Transverse colon (tissue), 4 donors: ENCODE measurements at regions not wholly inside any gene's neighbourhood (a gene's known extent, or its start where the extent isn't known, plus 50 kb on each side); places are given as distances from the start of the nearest gene placed in this dataset.

Experiments used
- DNase-seq: peaks from one replicate; pipeline ENCODE4 v3.0.0-alpha.2; 2019
- H3K27ac ChIP-seq, 4 donors: fragments of 200-600 bp; sonication (generic); 2 replicates each; pipeline ENCODE4 v1.5.1; 2016 to 2018; ENCODE audit warnings: inconsistent platforms in 4 of 4
- H3K27me3 ChIP-seq: fragments of 200-600 bp; sonication (generic); 2 replicates; pipeline ENCODE4 v1.5.1; 2017; ENCODE audit warnings: inconsistent platforms
- H3K36me3 ChIP-seq, 4 donors: fragments of 200-600 bp; sonication (generic); 2 replicates each; pipeline ENCODE4 v1.5.1; 2017 to 2019; ENCODE audit warnings: inconsistent platforms in 4 of 4
- H3K4me1 ChIP-seq, 4 donors: fragments of 200-600 bp; sonication (generic); 2 replicates each; pipeline ENCODE4 v1.5.1; 2017 to 2020; ENCODE audit warnings: inconsistent platforms in 4 of 4
- H3K4me3 ChIP-seq, 4 donors: fragments of 200-600 bp; sonication (generic); 1 replicate in 1 of 4; 2 replicates in 3 of 4; pipeline versions ENCODE4 v1.5.1 to v1.6.1; 2017 to 2019; ENCODE audit warnings: inconsistent platforms in 4 of 4
- H3K9me3 ChIP-seq, 2 donors: fragments of 200-600 bp; sonication (generic); 2 replicates each; pipeline ENCODE4 v1.5.1; 2017 to 2019; ENCODE audit warnings: inconsistent platforms in 2 of 2
- CTCF ChIP-seq, 5 experiments: fragments of 200-600 bp in 3 of 5; fragments of 450-650 bp in 2 of 5; sonication (generic) in 3 of 5; IDR thresholded peaks; 1 replicate in 2 of 5; 2 replicates in 3 of 5; pipeline ENCODE4 v1.5.1; 2016 to 2017; ENCODE audit warnings: antibody characterized with exemption in 5 of 5, inconsistent platforms in 3 of 5, mild to moderate bottlenecking in 2 of 5, moderate library complexity in 1 of 5
- EP300 ChIP-seq: sonication (generic); formaldehyde crosslinking; IDR thresholded peaks from one replicate; pipeline ENCODE4 v1.6.1; 2017; ENCODE audit warnings: antibody characterized with exemption, low read depth
- POLR2A ChIP-seq: fragments of 450-650 bp; IDR thresholded peaks from one replicate; pipeline ENCODE4 v1.6.1; 2016; ENCODE audit warnings: antibody characterized with exemption, mild to moderate bottlenecking, moderate library complexity
- POLR2AphosphoS5 ChIP-seq, 3 donors: sonication (generic); formaldehyde crosslinking; IDR thresholded peaks; one replicate each; pipeline ENCODE4 v1.6.1; 2016; ENCODE audit warnings: antibody characterized with exemption in 3 of 3
- WGBS, 2 donors: methylation state at CpG; one replicate each; pipeline ENCODE4 v1.1.5; 2018; ENCODE audit warnings: low coverage in 1 of 2; 5-methylcytosine and 5-hydroxymethylcytosine counted together
- in situ Hi-C, 4 donors: fragments of 200-750 bp; cut with MboI; loops; one replicate each; pipeline versions ENCODE4 v1.15.0 to v1.15.1; 2017; ENCODE audit warnings: low sequenced_read_pairs in 3 of 4, low pct_ligation_motif_present in 1 of 4, low pct_unique_long_range_greater_than_20kb in 1 of 4
- intact Hi-C: fragments of 100-400 bp; cut with DNase I; formaldehyde crosslinking; loops from one replicate; pipeline ENCODE4 v1.15.1; 2023; ENCODE audit warnings: low total_unique reads

GRCh38 chr10:36042135-36042534 lies 400.0 kb upstream of the FZD8 start:
- TF ChIP-seq CTCF (IDR thresholded peaks at IDR 0.05) (no peak), POLR2AphosphoS5 (IDR thresholded peaks at IDR 0.05) (no peak), POLR2A (no peak)
- intact Hi-C loops: no loop called here
- DNase-seq: no peak
- Histone ChIP-seq H3K36me3 (no peaks in the 10 kb centered on the region), H3K4me3 (no peak overlapping the region), H3K9me3 (no peaks in the 10 kb centered on the region), H3K27ac (no peak overlapping the region), H3K27me3 (no peaks in the 10 kb centered on the region), H3K4me1 (no peaks in the 10 kb centered on the region)
- WGBS, 2 donors: 63% methylated on average over 2 of the region's 2 CpGs; no CpG with 5 or more reads in 1 of the 2 donors
- in situ Hi-C loops: no loop called here

- WGBS, 2 donors: 40 to 74% methylated on average over 1 to 3 of the region's 3 CpGs
These were observed 396.3 kb upstream of the FZD8 start for GRCh38 chr10:36038316-36038955.

GRCh38 chr10:36036137-36036536 lies 394.0 kb upstream of the FZD8 start:
- 79 to 93% methylated on average over 4 to 5 of the region's 5 CpGs for WGBS, 2 donors

More at GRCh38 chr10:36038316-36038955, 396.3 kb upstream of the FZD8 start:
- in situ Hi-C loops (no loop called here), intact Hi-C loops (no loop called here)
- no peak overlapping the region for H3K4me3 ChIP-seq
- H3K27me3 ChIP-seq: no peaks in the 10 kb centered on the region
- no peaks in the 10 kb centered on the region for H3K36me3 ChIP-seq
- H3K4me1 ChIP-seq: no peaks in the 10 kb centered on the region
- DNase-seq: no peak
- no peak overlapping the region for H3K27ac ChIP-seq
- no peaks in the 10 kb centered on the region for H3K9me3 ChIP-seq
- TF ChIP-seq POLR2A (no peak), CTCF (IDR thresholded peaks at IDR 0.05) (no peak), EP300 (no peak), POLR2AphosphoS5 (IDR thresholded peaks at IDR 0.05) (no peak)

GRCh38 chr10:36033808-36034207 lies 391.7 kb upstream of the FZD8 start:
- H3K9me3 ChIP-seq: no peaks in the 10 kb centered on the region
- H3K4me1 ChIP-seq: no peaks in the 10 kb centered on the region
- no peak for TF ChIP-seq POLR2AphosphoS5 (IDR thresholded peaks at IDR 0.05)
- TF ChIP-seq CTCF (IDR thresholded peaks at IDR 0.05): no peak
- no peak for TF ChIP-seq POLR2A
- no peak for TF ChIP-seq EP300
- no peak overlapping the region for H3K4me3 ChIP-seq
- intact Hi-C loops (no loop called here), in situ Hi-C loops (no loop called here)
- H3K27ac ChIP-seq: no peak overlapping the region
- no peaks in the 10 kb centered on the region for H3K27me3 ChIP-seq
- H3K36me3 ChIP-seq: no peaks in the 10 kb centered on the region
- no peak for DNase-seq

More at GRCh38 chr10:36036137-36036536, 394.0 kb upstream of the FZD8 start:
- Histone ChIP-seq H3K27ac (no peak overlapping the region), H3K4me1 (no peaks in the 10 kb centered on the region), H3K27me3 (no peaks in the 10 kb centered on the region), H3K36me3 (no peaks in the 10 kb centered on the region), H3K4me3 (no peak overlapping the region), H3K9me3 (no peaks in the 10 kb centered on the region)
- TF ChIP-seq EP300: no peak
- TF ChIP-seq CTCF (IDR thresholded peaks at IDR 0.05): no peak
- TF ChIP-seq POLR2A: no peak
- no peak for TF ChIP-seq POLR2AphosphoS5 (IDR thresholded peaks at IDR 0.05)
- intact Hi-C loops (no loop called here), in situ Hi-C loops (no loop called here)
- DNase-seq: no peak
